Endodermal cell (in vitro differentiated cells): ENCODE measurements at regions not wholly inside any gene's neighbourhood (a gene's known extent, or its start where the extent isn't known, plus 50 kb on each side); places are given as distances from the start of the nearest gene placed in this dataset.

Experiments used
- DNase-seq: peaks from one replicate; pipeline ENCODE4 v3.0.0-alpha.2; 2017
- H3K27ac ChIP-seq: 2 replicates; pipeline ENCODE4 v1.5.1; 2013; ENCODE audit warnings: mild to moderate bottlenecking, low read depth, low read length, moderate library complexity
- H3K27me3 ChIP-seq: 2 replicates; pipeline ENCODE4 v1.6.1; 2013; ENCODE audit warnings: mild to moderate bottlenecking, low read length, moderate library complexity; ENCODE audit not compliant: insufficient read depth, control insufficient read depth, poor library complexity, severe bottlenecking
- H3K36me3 ChIP-seq: 2 replicates; pipeline ENCODE4 v1.7.0; 2013; ENCODE audit warnings: mild to moderate bottlenecking, low read length, moderate library complexity; ENCODE audit not compliant: control insufficient read depth, insufficient read depth
- H3K4me1 ChIP-seq: one replicate; pipeline ENCODE4 v1.7.0; 2013; ENCODE audit warnings: low read length; ENCODE audit not compliant: control insufficient read depth, insufficient read depth
- H3K4me3 ChIP-seq: 2 replicates; pipeline ENCODE4 v1.5.1; 2013; ENCODE audit warnings: mild to moderate bottlenecking, low read length, moderate library complexity
- H3K9ac ChIP-seq: 2 replicates; pipeline ENCODE4 v1.6.1; 2013; ENCODE audit warnings: mild to moderate bottlenecking, low read length, moderate library complexity; ENCODE audit not compliant: poor library complexity, severe bottlenecking; ENCODE audit errors: extremely low read depth
- H3K9me3 ChIP-seq: 2 replicates; pipeline ENCODE4 v1.6.1; 2013; ENCODE audit warnings: mild to moderate bottlenecking, low read length, moderate library complexity; ENCODE audit not compliant: control insufficient read depth
- H3K27ac Mint-ChIP-seq: 2 replicates; pipeline ENCODE4 v1.8.0; 2020; ENCODE audit warnings: mixed read lengths
- H3K27me3 Mint-ChIP-seq: 2 replicates; pipeline ENCODE4 v1.8.0; 2021; ENCODE audit warnings: mild to moderate bottlenecking, mixed read lengths; ENCODE audit not compliant: insufficient read depth
- H3K36me3 Mint-ChIP-seq: 2 replicates; pipeline ENCODE4 v1.8.0; 2020; ENCODE audit warnings: low read depth, mixed read lengths
- H3K4me1 Mint-ChIP-seq: 2 replicates; pipeline ENCODE4 v1.8.0; 2020; ENCODE audit warnings: mixed read lengths
- H3K4me3 Mint-ChIP-seq: 2 replicates; pipeline ENCODE4 v1.8.0; 2020; ENCODE audit warnings: mild to moderate bottlenecking, moderate library complexity, mixed read lengths
- H3K9me3 Mint-ChIP-seq: 2 replicates; pipeline ENCODE4 v1.8.0; 2020; ENCODE audit warnings: mild to moderate bottlenecking, mixed read lengths
- CTCF ChIP-seq: fragments of 200-600 bp; sonication (generic); conservative IDR thresholded peaks from 2 replicates; pipeline ENCODE4 v1.5.0; 2021; ENCODE audit warnings: antibody characterized with exemption, mild to moderate bottlenecking
- WGBS, 2 experiments: methylation state at CpG; one replicate each; pipeline versions ENCODE4 v1.1.5 to v1.1.7; 2013; ENCODE audit warnings: missing lambda C conversion rate in 2 of 2, mixed read lengths in 1 of 2; ENCODE audit not compliant: insufficient coverage in 1 of 2, insufficient read length in 1 of 2; 5-methylcytosine and 5-hydroxymethylcytosine counted together

GRCh38 chr14:71658261-71658860, 273.9 kb upstream of the RGS6 start:
- Histone ChIP-seq H3K4me1 (peaks cover 6% of the 10 kb centered on the region), H3K9me3 (no peaks in the 10 kb centered on the region), H3K9ac (no peak overlapping the region), H3K27ac (no peak overlapping the region), H3K27me3 (no peaks in the 10 kb centered on the region), H3K36me3 (peaks cover 26% of the 10 kb centered on the region), H3K4me3 (no peak overlapping the region)
- Mint-ChIP-seq H3K36me3 (peaks cover 35% of the 10 kb centered on the region), H3K9me3 (no peaks in the 10 kb centered on the region), H3K27ac (no peak overlapping the region), H3K4me1 (peaks cover 45% of the 10 kb centered on the region), H3K4me3 (no peak overlapping the region), H3K27me3 (no peaks in the 10 kb centered on the region)
- WGBS, 2 experiments: 62 to 66% methylated on average over 2 of the region's 2 CpGs
- no peak for TF ChIP-seq CTCF
- DNase-seq: no peak

GRCh38 chr14:71659159-71659558, 273.1 kb upstream of the RGS6 start:
- no peak overlapping the region for H3K4me3 Mint-ChIP-seq
- no peak for TF ChIP-seq CTCF

GRCh38 chr14:71661441-71661840, 270.8 kb upstream of the RGS6 start:
- Histone ChIP-seq H3K9me3 (no peaks in the 10 kb centered on the region), H3K4me1 (peaks cover 6% of the 10 kb centered on the region), H3K27ac (no peak overlapping the region), H3K4me3 (no peak overlapping the region), H3K36me3 (peaks cover 42% of the 10 kb centered on the region), H3K9ac (no peak overlapping the region), H3K27me3 (no peaks in the 10 kb centered on the region)
- Mint-ChIP-seq H3K4me3 (no peak overlapping the region), H3K27me3 (no peaks in the 10 kb centered on the region), H3K9me3 (no peaks in the 10 kb centered on the region), H3K27ac (no peak overlapping the region), H3K36me3 (peaks cover 21% of the 10 kb centered on the region), H3K4me1 (peaks cover 41% of the 10 kb centered on the region)
- 91 to 100% methylated on average over 3 to 5 of the region's 5 CpGs for WGBS, 2 experiments
- no peak for DNase-seq
- TF ChIP-seq CTCF: no peak

More at GRCh38 chr14:71659159-71659558, 273.1 kb upstream of the RGS6 start:
- Mint-ChIP-seq H3K27ac (peak overlapping the region; percentile 75), H3K9me3 (no peaks in the 10 kb centered on the region), H3K36me3 (peaks cover 34% of the 10 kb centered on the region), H3K27me3 (no peaks in the 10 kb centered on the region), H3K4me1 (peaks cover 48% of the 10 kb centered on the region)
- H3K9ac ChIP-seq: no peak overlapping the region
- no peaks in the 10 kb centered on the region for H3K27me3 ChIP-seq
- no peak for DNase-seq
- no peak overlapping the region for H3K4me3 ChIP-seq
- peaks cover 28% of the 10 kb centered on the region for H3K36me3 ChIP-seq
- H3K4me1 ChIP-seq: peaks cover 6% of the 10 kb centered on the region
- H3K9me3 ChIP-seq: no peaks in the 10 kb centered on the region
- no peak overlapping the region for H3K27ac ChIP-seq
